Loucy (cell line): ENCODE measurements at regions not wholly inside any gene's neighbourhood (a gene's known extent, or its start where the extent isn't known, plus 50 kb on each side); places are given as distances from the start of the nearest gene placed in this dataset.

Experiments used
- EZH2phosphoT487 ChIP-seq: fragments of 200-600 bp; IDR thresholded peaks from 2 replicates; pipeline ENCODE4 v1.6.1; 2018; ENCODE audit warnings: antibody characterized with exemption, mild to moderate bottlenecking, moderate library complexity, borderline replicate concordance
- TF ChIP-seq, protein P1 (sequence below): fragments of 200-600 bp; sonication (generic); conservative IDR thresholded peaks from 2 replicates; pipeline ENCODE4 v1.5.1; 2014; ENCODE audit warnings: mild to moderate bottlenecking, antibody characterized with exemption, low read length

DNA sequence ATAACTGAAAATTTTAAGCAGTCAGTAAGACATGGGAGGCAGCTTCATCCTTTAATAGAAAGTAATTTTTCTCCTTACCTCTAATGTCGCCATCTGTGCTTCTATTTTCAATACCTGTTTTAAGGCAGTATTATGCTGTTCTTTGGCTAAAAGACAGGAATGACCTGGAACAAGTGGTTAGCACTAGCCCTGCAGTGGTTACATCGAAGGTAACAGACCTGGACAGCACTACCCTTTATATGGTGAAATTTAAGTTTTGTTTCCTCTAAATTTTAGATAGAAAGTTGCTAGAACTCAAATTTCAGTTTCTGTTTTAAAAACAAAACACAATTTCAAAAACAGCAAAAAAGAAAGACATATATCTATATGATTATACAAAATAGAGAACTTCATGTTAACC is 534.1 kb upstream of the CDH6 start:
- TF ChIP-seq, protein P1, sequence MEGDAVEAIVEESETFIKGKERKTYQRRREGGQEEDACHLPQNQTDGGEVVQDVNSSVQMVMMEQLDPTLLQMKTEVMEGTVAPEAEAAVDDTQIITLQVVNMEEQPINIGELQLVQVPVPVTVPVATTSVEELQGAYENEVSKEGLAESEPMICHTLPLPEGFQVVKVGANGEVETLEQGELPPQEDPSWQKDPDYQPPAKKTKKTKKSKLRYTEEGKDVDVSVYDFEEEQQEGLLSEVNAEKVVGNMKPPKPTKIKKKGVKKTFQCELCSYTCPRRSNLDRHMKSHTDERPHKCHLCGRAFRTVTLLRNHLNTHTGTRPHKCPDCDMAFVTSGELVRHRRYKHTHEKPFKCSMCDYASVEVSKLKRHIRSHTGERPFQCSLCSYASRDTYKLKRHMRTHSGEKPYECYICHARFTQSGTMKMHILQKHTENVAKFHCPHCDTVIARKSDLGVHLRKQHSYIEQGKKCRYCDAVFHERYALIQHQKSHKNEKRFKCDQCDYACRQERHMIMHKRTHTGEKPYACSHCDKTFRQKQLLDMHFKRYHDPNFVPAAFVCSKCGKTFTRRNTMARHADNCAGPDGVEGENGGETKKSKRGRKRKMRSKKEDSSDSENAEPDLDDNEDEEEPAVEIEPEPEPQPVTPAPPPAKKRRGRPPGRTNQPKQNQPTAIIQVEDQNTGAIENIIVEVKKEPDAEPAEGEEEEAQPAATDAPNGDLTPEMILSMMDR, result no peak
- TF ChIP-seq EZH2phosphoT487, result no peak
